GM18870 (cell line): ENCODE measurements at regions not wholly inside any gene's neighbourhood (a gene's known extent, or its start where the extent isn't known, plus 50 kb on each side); places are given as distances from the start of the nearest gene placed in this dataset.

ENCODE experiments used
- ATAC-seq: cut with Tn5 transposase; IDR thresholded peaks from one replicate; pipeline ENCODE4 v1.9.1; 2021; ENCODE audit warnings: moderate library complexity; ENCODE audit not compliant: unreplicated experiment

DNA sequence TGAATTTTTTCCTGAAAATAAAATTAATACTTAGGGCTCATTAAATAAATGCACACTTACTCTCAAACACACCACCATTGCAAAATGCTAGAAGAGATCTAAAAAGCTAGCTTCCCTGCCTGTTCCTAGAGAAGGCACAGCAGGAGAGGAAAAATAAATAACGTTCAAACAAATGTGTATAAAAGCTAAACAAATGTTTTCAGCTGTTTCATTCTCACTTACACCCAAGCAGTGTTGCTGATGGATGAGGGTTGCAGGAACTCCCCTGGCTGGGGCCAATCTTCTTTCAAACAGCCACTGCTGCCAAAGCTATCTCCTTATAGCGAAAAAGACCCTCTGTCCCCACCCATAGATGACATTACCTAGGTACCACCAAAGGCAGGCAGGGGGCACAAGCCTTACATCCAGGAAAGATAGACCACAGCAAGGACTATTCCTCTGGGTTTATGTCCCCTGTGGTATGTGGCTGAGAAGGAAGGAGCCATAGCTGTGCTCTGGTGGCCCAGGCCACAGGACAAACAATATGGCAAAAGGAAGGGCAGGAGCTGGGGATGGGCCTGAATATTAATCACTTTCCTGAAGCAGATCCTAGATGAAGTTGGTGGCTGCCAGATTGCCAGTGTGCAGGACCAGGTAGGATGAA is 214.6 kb downstream of the TTC32 start:
- no peak for ATAC-seq

GRCh38 chr2:19686439-19686838 is 215.3 kb downstream of the TTC32 start:
- no peak for ATAC-seq

DNA sequence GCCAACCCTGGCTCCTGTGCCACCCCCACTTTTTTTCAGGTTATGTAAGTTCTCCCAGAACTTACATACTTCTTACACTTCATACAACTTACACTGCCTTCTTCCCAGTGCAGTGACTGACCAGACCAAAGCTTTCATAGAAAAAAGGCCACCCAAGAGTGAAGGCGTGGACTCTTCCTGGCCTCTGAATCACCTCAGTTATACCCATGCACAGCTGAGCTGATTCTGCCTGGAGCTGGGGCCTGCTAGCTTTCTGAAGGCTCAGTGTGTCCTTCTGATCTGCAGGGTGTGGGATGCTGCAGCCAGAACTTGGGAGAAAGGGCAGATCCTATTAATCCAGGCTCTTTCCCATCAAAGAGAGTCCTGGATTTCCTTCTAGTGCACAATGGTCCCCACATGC is 216.1 kb downstream of the TTC32 start:
- ATAC-seq, result no peak

- no peak for ATAC-seq
These were observed 217.3 kb downstream of the TTC32 start for GRCh38 chr2:19684516-19684915.

DNA sequence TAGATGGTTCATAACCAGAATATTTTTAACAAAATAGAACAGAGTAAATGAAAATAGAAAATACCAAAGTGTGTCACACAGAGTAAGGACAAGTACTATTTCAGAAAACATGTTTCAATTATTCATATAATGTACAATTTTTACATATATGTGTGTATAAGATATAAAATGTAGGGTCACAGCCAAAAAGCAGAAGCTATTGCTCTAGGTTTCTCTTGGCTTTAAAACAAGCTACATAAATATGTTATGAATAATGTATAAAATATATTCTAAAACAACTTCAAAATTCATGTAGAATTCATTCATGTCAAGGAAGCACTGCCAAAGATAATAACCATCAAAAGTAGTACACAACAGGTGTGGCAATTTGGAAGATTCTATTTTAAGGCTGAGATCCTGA is 218.2 kb downstream of the TTC32 start:
- no peak for ATAC-seq

DNA sequence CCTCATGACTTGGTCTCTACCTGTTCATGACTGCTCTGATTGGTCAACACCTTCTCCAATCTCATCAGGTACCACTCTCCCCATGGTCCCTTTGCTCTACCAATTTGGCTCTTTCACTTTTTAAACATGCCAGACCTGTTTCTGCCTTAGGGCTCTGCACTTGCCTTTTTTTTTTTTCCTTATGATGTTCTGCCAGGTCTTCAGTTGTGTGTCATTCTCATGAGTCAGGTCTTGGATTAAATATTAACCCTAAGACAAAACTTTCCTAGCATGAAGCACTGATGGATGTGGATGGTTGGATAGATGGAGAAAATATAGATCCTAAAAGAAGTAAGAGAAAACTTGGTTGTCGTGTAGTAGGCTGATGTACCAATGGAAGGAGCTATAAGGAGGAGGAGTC is 219.3 kb downstream of the TTC32 start:
- no peak for ATAC-seq

DNA sequence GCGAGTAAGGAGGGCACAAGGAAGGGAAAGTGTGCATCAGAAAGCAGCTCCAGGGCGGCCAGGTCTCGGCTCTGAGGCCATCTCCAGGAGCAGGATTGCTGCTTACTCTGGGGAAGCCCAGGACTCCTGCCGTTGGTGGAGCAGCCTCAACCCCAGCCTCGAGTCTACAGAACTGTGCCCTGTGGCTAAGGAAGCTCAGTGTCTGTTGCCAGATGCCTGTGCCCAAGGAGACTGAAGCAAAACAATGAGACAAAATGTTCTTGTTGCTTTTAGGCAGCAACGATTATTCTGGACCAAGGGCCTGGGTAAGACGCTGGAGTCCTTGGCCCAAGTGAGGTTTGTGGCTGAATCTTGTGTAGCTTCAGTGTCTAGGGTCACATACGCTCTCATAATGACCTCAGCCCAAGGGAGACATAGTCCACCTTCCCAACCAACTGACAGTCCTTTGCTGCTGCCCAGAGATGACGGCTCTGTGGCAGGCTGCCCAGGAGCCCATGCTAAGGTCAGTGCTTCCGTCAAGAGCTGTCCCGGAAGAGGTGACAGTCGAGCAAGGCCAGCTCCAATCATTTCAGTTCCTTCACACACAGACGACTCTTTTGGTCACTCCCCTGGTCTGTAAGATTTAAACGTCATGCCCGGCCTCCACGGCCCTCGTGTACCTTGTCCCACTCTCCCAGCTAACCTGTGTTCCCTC is 223.8 kb downstream of the TTC32 start:
- no peak for ATAC-seq

GRCh38 chr2:19677215-19677777 is 224.5 kb downstream of the TTC32 start:
- no peak for ATAC-seq

DNA sequence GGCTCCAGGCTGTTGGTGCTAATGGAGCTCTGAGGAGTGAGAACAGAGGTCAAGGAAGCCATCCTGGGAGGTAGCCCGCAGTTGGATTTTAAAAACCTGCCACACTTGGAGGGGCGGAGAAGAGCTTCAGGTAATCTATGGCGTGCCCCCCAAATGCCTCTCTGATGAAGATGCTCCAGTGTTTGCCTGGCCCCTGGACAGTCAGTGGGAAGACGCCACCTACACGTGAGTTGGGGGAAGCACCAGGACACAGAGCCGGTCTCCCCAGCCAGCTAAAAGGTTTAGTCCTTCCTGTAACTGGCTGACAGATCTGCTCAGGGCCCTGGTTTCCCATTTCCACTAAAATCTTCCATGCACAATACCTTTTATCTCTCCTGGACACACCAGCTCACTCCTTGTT is 225.0 kb downstream of the TTC32 start:
- ATAC-seq, result no peak

DNA sequence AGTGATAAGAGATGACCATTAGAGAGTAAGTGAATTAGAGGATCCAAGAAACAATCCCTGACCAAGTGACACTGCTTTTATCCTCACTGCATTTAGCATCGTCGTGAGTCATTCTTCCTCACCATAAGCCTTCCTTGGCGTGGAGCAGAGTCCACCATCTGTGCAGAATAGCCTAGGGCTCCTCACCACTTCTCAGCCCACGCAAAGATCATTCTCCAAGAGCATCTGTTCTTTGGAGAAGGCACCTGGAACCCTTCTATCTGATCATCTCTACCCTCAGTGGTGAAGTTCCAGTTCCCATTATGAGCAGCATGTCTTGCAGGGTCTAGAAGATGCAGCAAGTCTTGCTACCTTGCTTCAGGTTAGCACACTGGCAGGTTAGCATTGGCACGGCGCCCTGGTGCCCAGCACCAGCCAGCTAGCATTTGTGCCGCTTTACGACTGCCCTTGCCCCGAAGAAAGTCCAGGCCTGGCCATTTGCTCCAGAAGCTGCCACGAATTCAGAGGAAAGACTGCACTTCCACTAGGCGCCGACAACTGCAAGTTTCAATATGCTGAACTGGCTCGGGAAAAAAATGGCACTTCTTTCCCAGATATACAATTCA is 225.8 kb downstream of the TTC32 start:
- no peak for ATAC-seq

DNA sequence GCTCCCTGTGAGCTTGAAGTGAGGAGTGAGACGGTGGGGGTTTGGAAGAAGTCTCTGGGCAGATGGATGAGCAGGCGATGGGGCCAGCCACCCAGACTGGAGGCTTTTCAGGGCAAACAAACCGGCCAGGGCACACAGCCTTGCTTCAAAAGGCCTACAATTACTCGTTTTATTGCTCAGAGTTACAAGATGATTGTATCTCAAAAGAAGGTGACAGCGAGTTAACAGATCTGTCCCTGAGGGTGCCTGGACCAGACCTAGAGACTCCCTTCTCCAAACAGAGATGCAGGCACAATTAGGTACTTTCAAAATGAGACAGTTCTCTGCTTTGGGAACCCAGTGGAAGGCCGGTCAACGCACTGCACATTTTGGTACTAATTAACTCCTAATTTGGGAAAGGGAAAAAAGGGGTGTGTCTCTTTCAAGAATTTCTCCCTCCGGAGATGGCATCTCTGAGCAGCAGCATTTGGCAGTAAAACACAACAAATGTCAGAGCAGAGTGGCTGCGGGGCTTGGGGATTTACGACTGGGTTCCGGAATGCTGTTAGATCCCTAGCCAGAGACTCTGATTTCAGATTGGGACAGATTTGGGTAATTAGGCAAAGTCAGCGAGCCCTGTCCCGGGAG is 226.7 kb downstream of the TTC32 start:
- ATAC-seq, result no peak

- no peak for ATAC-seq
These were observed 227.5 kb downstream of the TTC32 start for GRCh38 chr2:19674051-19675002.

- ATAC-seq, result no peak
These were observed 228.5 kb downstream of the TTC32 start for GRCh38 chr2:19673213-19673791.

DNA sequence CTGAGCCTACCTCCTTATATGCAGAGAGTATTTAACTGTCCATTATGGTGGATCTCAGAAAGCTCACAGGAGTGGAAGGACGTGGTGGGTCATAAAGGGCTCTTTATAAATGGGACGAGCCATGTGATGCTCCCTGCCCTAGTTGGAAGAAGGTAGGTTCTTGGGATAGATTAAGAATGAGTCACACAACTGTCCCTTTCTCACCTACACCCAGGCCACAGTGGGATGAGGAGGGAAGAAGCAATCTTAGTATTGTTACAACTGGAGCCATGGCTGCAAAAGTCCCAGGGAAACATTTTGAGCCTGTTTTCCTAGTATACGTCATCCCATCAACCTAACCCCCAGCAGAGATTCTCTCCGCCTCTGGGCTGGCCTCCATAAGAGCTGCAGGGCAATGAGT is 229.9 kb downstream of the TTC32 start:
- no peak for ATAC-seq

DNA sequence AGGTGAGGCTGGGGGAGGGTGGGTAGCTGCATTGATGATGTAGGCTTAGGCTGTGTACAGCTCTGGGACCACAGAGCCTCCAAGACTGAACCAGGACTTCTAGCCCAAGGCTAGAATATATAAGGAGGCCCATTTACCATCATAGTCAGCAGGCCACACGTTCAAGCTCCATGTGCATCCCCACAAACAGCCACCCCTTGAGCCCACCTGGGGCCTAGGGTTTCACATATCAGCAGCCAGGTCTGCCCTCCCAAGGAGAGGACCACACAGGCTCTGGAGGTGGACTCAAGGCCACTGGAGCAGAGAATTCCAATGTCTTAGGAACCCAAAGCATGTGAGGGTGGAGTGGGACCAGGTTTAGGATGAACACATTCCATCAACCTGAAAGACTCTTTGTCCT is 230.5 kb downstream of the TTC32 start:
- no peak for ATAC-seq

GRCh38 chr2:19670303-19670702 is 231.5 kb downstream of the TTC32 start:
- no peak for ATAC-seq

GRCh38 chr2:19669559-19669958 is 232.2 kb downstream of the TTC32 start:
- ATAC-seq, result no peak

DNA sequence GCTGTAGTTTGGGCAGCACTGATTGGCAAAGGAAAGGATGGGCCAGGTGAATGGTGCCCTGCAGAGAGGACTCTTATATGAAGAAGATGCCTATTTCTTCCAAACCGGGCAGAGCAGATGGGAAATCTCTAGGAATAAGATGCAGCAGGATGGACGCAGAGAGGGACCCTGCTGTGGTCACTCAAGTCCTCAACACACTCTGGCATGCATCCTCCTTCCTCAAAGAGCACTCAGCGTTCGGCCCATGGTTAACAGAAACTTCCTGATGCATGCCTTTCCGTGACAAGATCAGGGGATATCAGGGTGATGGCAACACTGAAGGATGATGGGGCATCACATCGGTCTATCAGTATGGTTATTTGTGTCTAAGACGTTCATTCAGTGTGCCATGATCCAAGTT is 232.7 kb downstream of the TTC32 start:
- ATAC-seq, result no peak

- ATAC-seq, result no peak
These were observed 234.2 kb downstream of the TTC32 start for GRCh38 chr2:19667536-19667949.

- no peak for ATAC-seq
These were observed 234.7 kb downstream of the TTC32 start for GRCh38 chr2:19667085-19667484.
